Right lobe of liver (tissue), 6 donors: ENCODE measurements at regions not wholly inside any gene's neighbourhood (a gene's known extent, or its start where the extent isn't known, plus 50 kb on each side); places are given as distances from the start of the nearest gene placed in this dataset.
A peak's percentile ranks its signal among the peaks of the same experiment; 100 is the strongest.

Experiments used
- ATAC-seq, 4 donors: fragments of 200-7000 bp; cut with Tn5 transposase; one replicate each; pipeline ENCODE4 v1.9.1; 2020; ENCODE audit warnings: mild to moderate bottlenecking in 4 of 4, moderate library complexity in 4 of 4
- DNase-seq, 3 donors: peaks; one replicate each; pipeline ENCODE4 v3.0.0-alpha.2; 2020
- H3K27ac ChIP-seq, 3 donors: fragments of 200-600 bp; one replicate each; pipeline ENCODE4 v1.8.0; 2022
- H3K27me3 ChIP-seq, 2 donors: fragments of 200-600 bp; one replicate each; pipeline ENCODE4 v1.8.0; 2022
- H3K36me3 ChIP-seq, 4 donors: fragments of 200-600 bp; sonication (generic) in 1 of 4; one replicate each; pipeline versions ENCODE4 v1.5.1 to v1.8.0; 2017 to 2022; ENCODE audit warnings: control low read depth in 1 of 4
- H3K4me1 ChIP-seq, 4 donors: fragments of 200-600 bp; sonication (generic) in 1 of 4; one replicate each; pipeline versions ENCODE4 v1.5.1 to v1.8.0; 2017 to 2022; ENCODE audit warnings: control low read depth in 1 of 4
- H3K4me3 ChIP-seq, 3 donors: fragments of 200-600 bp; one replicate each; pipeline ENCODE4 v1.8.0; 2022
- H3K9me3 ChIP-seq, 4 donors: fragments of 200-600 bp; sonication (generic) in 1 of 4; one replicate each; pipeline versions ENCODE4 v1.5.1 to v1.8.0; 2017 to 2022; ENCODE audit warnings: control low read depth in 1 of 4
- POLR2A ChIP-seq: fragments of 450-650 bp; IDR thresholded peaks from one replicate; pipeline ENCODE4 v1.6.1; 2017; ENCODE audit warnings: antibody characterized with exemption, mild to moderate bottlenecking
- WGBS: methylation state at CpG from one replicate; pipeline ENCODE4 v1.1.6; 2018; ENCODE audit warnings: low coverage, low lambda C conversion rate; ENCODE audit not compliant: insufficient coverage; ENCODE audit errors: missing lambda C conversion rate; 5-methylcytosine and 5-hydroxymethylcytosine counted together
- intact Hi-C, 2 donors: fragments of 100-400 bp; cut with DNase I; formaldehyde crosslinking; loops; one replicate each; pipeline versions ENCODE4 v1.11.2 to v1.14.1; 2022
- TF ChIP-seq, protein P1 (sequence below), 4 donors: fragments of 200-600 bp in 3 of 4; fragments of 450-650 bp in 1 of 4; IDR thresholded peaks; one replicate each; pipeline versions ENCODE4 v1.5.1 to v1.8.0; 2016 to 2022; ENCODE audit warnings: antibody characterized with exemption in 4 of 4, mild to moderate bottlenecking in 2 of 4
- donor health status: DM: no; HTN: yes; CAD: no.
- donor health status: DM: no; HTN: no; CAD: no.
- donor health status: DM: no; HTN: no; CAD: no.
- donor health status: DM: no; HTN: yes; CAD: no.
- donor health status: DM: no; HTN: yes; CAD: no.

DNA sequence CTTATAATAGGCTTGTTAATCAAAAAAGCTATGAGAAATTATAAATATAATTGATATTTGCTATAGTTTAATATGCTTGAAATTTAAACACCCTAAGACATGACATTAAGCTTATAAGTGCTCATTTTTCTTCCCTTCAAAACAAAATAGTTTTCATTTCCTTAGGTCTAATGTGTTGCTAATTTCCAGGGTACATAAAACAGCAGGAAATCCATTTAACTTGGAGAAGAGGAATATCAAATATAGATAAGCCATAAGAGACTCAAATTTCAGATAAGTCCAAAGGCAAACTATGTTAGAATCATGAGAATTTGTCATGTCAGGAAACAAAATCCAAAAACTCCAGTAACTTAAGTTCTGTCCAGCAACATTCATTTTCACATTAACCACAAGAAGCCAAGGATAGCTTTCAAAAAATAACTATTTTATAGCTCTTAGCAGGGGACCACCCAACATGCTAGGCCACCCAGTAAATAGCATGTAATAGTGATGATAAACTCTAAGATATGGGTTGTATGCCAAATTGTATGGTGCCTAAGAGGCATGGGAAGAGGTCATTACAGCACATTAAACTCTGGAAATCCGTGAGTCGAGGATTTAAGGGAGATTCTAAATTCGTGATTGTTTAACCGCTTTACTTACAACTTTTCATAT is 298.1 kb downstream of the CRPPA start:
- ATAC-seq (no peak), DNase-seq (no peak)
- Histone ChIP-seq H3K27ac (no peak overlapping the region), H3K4me3 (no peak overlapping the region), H3K36me3 (no peaks in the 10 kb centered on the region), H3K27me3 (no peaks in the 10 kb centered on the region), H3K4me1 (no peaks in the 10 kb centered on the region), H3K9me3 (no peaks in the 10 kb centered on the region)
- TF ChIP-seq, protein P1, sequence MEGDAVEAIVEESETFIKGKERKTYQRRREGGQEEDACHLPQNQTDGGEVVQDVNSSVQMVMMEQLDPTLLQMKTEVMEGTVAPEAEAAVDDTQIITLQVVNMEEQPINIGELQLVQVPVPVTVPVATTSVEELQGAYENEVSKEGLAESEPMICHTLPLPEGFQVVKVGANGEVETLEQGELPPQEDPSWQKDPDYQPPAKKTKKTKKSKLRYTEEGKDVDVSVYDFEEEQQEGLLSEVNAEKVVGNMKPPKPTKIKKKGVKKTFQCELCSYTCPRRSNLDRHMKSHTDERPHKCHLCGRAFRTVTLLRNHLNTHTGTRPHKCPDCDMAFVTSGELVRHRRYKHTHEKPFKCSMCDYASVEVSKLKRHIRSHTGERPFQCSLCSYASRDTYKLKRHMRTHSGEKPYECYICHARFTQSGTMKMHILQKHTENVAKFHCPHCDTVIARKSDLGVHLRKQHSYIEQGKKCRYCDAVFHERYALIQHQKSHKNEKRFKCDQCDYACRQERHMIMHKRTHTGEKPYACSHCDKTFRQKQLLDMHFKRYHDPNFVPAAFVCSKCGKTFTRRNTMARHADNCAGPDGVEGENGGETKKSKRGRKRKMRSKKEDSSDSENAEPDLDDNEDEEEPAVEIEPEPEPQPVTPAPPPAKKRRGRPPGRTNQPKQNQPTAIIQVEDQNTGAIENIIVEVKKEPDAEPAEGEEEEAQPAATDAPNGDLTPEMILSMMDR (IDR thresholded peaks at IDR 0.05) = no peak
- no peak for TF ChIP-seq POLR2A
- whole genome bisulfite sequencing = 84% methylated on average over 4 of the region's 4 CpGs
- intact Hi-C loops = no loop called here

- Histone ChIP-seq H3K27me3 (no peaks in the 10 kb centered on the region), H3K4me3 (no peak overlapping the region), H3K27ac (no peak overlapping the region), H3K4me1 (no peaks in the 10 kb centered on the region), H3K36me3 (no peaks in the 10 kb centered on the region), H3K9me3 (no peaks in the 10 kb centered on the region)
- DNase-seq (no peak), ATAC-seq (no peak)
- 85% methylated on average over 3 of the region's 3 CpGs for WGBS
- intact Hi-C loops = no loop called here
- TF ChIP-seq, protein P1 (IDR thresholded peaks at IDR 0.05) = no peak
These were observed 299.4 kb downstream of the CRPPA start for GRCh38 chr7:16121876-16122390.

GRCh38 chr7:16115374-16115773 is 306.0 kb downstream of the CRPPA start:
- no peak for ATAC-seq
- WGBS = 81% methylated on average over 2 of the region's 2 CpGs
- intact Hi-C loops = no loop called here

DNA sequence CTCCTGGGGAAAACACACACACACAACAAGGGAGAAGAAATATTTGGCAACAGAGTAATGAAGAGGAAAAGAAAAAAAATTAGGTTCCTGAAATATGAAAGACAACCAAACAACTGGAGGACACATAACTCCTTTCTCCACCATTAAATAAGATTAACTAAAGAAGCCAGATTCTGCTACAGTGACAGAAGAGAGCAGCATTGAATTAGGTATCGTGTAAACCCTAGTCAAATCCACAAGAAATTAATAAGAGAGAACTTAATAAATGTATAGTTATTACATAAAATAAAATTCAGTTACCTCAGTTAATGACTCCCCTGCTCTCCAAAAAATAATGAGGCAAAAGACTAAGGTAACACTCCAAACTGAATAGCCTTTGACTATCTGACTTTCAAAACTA is 306.7 kb downstream of the CRPPA start:
- intact Hi-C loops = no loop called here
- ATAC-seq = peak in 2 of 4 donors; percentile 48 to 53
- Histone ChIP-seq H3K27me3 (no peaks in the 10 kb centered on the region), H3K36me3 (no peaks in the 10 kb centered on the region), H3K4me1 (no peaks in the 10 kb centered on the region), H3K27ac (no peak overlapping the region), H3K4me3 (no peak overlapping the region), H3K9me3 (peaks cover 0 to 2% (median 0%) of the 10 kb centered on the region in 4 donors)
- no peak for TF ChIP-seq POLR2A
- TF ChIP-seq, protein P1 (IDR thresholded peaks at IDR 0.05) = peak; percentile 15 to 38 (median 38)
- no peak for DNase-seq
- 67% methylated on average over 1 of the region's 1 CpG for WGBS

More at GRCh38 chr7:16115374-16115773, 306.0 kb downstream of the CRPPA start:
- no peaks in the 10 kb centered on the region for H3K4me1 ChIP-seq
- H3K27ac ChIP-seq = no peak overlapping the region
- TF ChIP-seq, protein P1 (IDR thresholded peaks at IDR 0.05) = no peak
- TF ChIP-seq POLR2A = no peak
- DNase-seq = no peak
- no peaks in the 10 kb centered on the region for H3K36me3 ChIP-seq
- no peaks in the 10 kb centered on the region for H3K27me3 ChIP-seq
- no peak overlapping the region for H3K4me3 ChIP-seq
- H3K9me3 ChIP-seq = no peaks in the 10 kb centered on the region
